ENCODE measurements at regions not wholly inside any gene's neighbourhood (a gene's known extent, or its start where the extent isn't known, plus 50 kb on each side); places are given as distances from the start of the nearest gene placed in this dataset.

- intact Hi-C loops (cut with micrococcal nuclease): no loop called here
- no peak overlapping the region for H3K27ac Mint-ChIP-seq
- no peak overlapping the region for H3K4me3 Mint-ChIP-seq
- POLR2A ChIA-PET: no interaction called here
- H3K27me3 Mint-ChIP-seq: peaks cover 14% of the 10 kb centered on the region
- no peak for TF ChIP-seq CTCF (IDR thresholded peaks at IDR 0.05)
- CTCF ChIA-PET: no interaction called here
- no peaks in the 10 kb centered on the region for H3K36me3 Mint-ChIP-seq (ENCODE audit: low read depth)
- H3K9me3 Mint-ChIP-seq: no peaks in the 10 kb centered on the region
- ATAC-seq (ENCODE audit: low read depth): no peak
- no peaks in the 10 kb centered on the region for H3K4me1 Mint-ChIP-seq
- no peak for DNase-seq
Measured at GRCh38 chr14:54213536-54213935, 183.3 kb upstream of the CDKN3 start.

- ATAC-seq (ENCODE audit: low read depth) (no peak), DNase-seq (no peak)
- CTCF ChIA-PET: no interaction called here
- intact Hi-C loops (cut with micrococcal nuclease): no loop called here
- Mint-ChIP-seq H3K4me1 (peaks cover 14% of the 10 kb centered on the region), H3K4me3 (no peak overlapping the region), H3K27me3 (peaks cover 28% of the 10 kb centered on the region), H3K9me3 (no peaks in the 10 kb centered on the region), H3K27ac (no peak overlapping the region), H3K36me3 (ENCODE audit: low read depth) (no peaks in the 10 kb centered on the region)
- POLR2A ChIA-PET: no interaction called here
- TF ChIP-seq CTCF (IDR thresholded peaks at IDR 0.05): no peak
Measured at GRCh38 chr14:54216827-54217226, 180.0 kb upstream of the CDKN3 start.

GRCh38 chr14:54219261-54220070, 177.3 kb upstream of the CDKN3 start:
- intact Hi-C loops (cut with micrococcal nuclease): no loop called here
- ChIA-PET CTCF (no interaction called here), POLR2A (no interaction called here)
- Mint-ChIP-seq H3K9me3 (no peaks in the 10 kb centered on the region), H3K36me3 (ENCODE audit: low read depth) (no peaks in the 10 kb centered on the region), H3K27me3 (peaks cover 40% of the 10 kb centered on the region), H3K4me3 (peak overlapping the region; percentile 52), H3K27ac (no peak overlapping the region), H3K4me1 (peaks cover 14% of the 10 kb centered on the region)
- no peak for TF ChIP-seq CTCF (IDR thresholded peaks at IDR 0.05)
- ATAC-seq (ENCODE audit: low read depth): no peak
- DNase-seq: no peak

- Mint-ChIP-seq H3K27me3 (peaks cover 40% of the 10 kb centered on the region), H3K27ac (no peak overlapping the region), H3K9me3 (no peaks in the 10 kb centered on the region), H3K4me3 (peak overlapping the region; percentile 52), H3K4me1 (peaks cover 14% of the 10 kb centered on the region), H3K36me3 (ENCODE audit: low read depth) (no peaks in the 10 kb centered on the region)
- CTCF ChIA-PET: no interaction called here
- POLR2A ChIA-PET: no interaction called here
- ATAC-seq (ENCODE audit: low read depth) (no peak), DNase-seq (no peak)
- TF ChIP-seq CTCF (IDR thresholded peaks at IDR 0.05): no peak
- intact Hi-C loops (cut with micrococcal nuclease): no loop called here
Measured at GRCh38 chr14:54220071-54220703, 176.6 kb upstream of the CDKN3 start.

- ATAC-seq (ENCODE audit: low read depth) (no peak), DNase-seq (no peak)
- peaks cover 14% of the 10 kb centered on the region for H3K4me1 Mint-ChIP-seq
- H3K4me3 Mint-ChIP-seq: no peak overlapping the region
- no peaks in the 10 kb centered on the region for H3K36me3 Mint-ChIP-seq (ENCODE audit: low read depth)
- ChIA-PET POLR2A (no interaction called here), CTCF (no interaction called here)
- no peak for TF ChIP-seq CTCF (IDR thresholded peaks at IDR 0.05)
- no peak overlapping the region for H3K27ac Mint-ChIP-seq
- intact Hi-C loops (cut with micrococcal nuclease): no loop called here
- peaks cover 46% of the 10 kb centered on the region for H3K27me3 Mint-ChIP-seq
- H3K9me3 Mint-ChIP-seq: no peaks in the 10 kb centered on the region
Measured at GRCh38 chr14:54220704-54221431, 175.9 kb upstream of the CDKN3 start.
